Osteocyte (in vitro differentiated cells): ENCODE measurements at regions not wholly inside any gene's neighbourhood (a gene's known extent, or its start where the extent isn't known, plus 50 kb on each side); places are given as distances from the start of the nearest gene placed in this dataset.

Experiments
- DNase-seq: peaks from one replicate; pipeline ENCODE4 v3.0.0; 2021; ENCODE audit warnings: mixed read lengths; ENCODE audit not compliant: unreplicated experiment; ENCODE audit errors: extremely low spot score
- H3K27ac Mint-ChIP-seq: one replicate; pipeline ENCODE4 v1.8.0; 2021; ENCODE audit warnings: mild to moderate bottlenecking, mixed read lengths; ENCODE audit not compliant: unreplicated experiment
- H3K27me3 Mint-ChIP-seq: one replicate; pipeline ENCODE4 v1.8.0; 2021; ENCODE audit warnings: mixed read lengths; ENCODE audit not compliant: unreplicated experiment
- H3K36me3 Mint-ChIP-seq: one replicate; pipeline ENCODE4 v1.8.0; 2021; ENCODE audit warnings: mixed read lengths; ENCODE audit not compliant: unreplicated experiment
- H3K4me1 Mint-ChIP-seq: one replicate; pipeline ENCODE4 v1.8.0; 2021; ENCODE audit warnings: mixed read lengths; ENCODE audit not compliant: unreplicated experiment
- H3K4me3 Mint-ChIP-seq: one replicate; pipeline ENCODE4 v1.8.0; 2021; ENCODE audit warnings: mild to moderate bottlenecking, moderate library complexity, mixed read lengths; ENCODE audit not compliant: unreplicated experiment
- H3K9me3 Mint-ChIP-seq: one replicate; pipeline ENCODE4 v1.8.0; 2021; ENCODE audit warnings: mixed read lengths; ENCODE audit not compliant: unreplicated experiment
- CTCF ChIP-seq: fragments of 200-600 bp; sonication (generic); IDR thresholded peaks from 2 replicates; pipeline ENCODE4 v1.5.0; 2021; ENCODE audit warnings: antibody characterized with exemption, mild to moderate bottlenecking, moderate library complexity

DNA sequence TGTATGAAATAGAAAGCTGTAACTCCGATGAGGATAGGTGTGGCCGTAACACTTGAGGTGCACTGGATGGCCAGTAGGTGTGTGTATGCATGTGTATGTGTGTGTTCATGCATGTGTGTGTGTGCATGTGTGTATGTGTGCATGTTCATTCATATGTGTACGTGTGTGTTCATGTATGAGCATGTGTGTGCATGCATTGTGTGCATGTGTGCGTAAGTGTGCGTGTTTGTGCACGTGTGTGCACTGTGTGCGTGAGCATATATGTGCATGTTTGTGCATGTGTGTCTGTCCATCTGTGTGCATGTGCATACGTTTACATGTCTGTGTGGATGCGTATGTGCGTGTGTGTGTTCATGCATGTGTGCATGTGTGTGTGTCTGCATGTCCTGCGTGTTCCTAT is 145.5 kb downstream of the C16orf95 start:
- no peaks in the 10 kb centered on the region for H3K36me3 Mint-ChIP-seq
- H3K4me1 Mint-ChIP-seq: peaks cover 11% of the 10 kb centered on the region
- H3K4me3 Mint-ChIP-seq: no peak overlapping the region
- H3K9me3 Mint-ChIP-seq: no peaks in the 10 kb centered on the region
- no peak for TF ChIP-seq CTCF
- no peak overlapping the region for H3K27ac Mint-ChIP-seq
- no peak for DNase-seq
- H3K27me3 Mint-ChIP-seq: no peaks in the 10 kb centered on the region

DNA sequence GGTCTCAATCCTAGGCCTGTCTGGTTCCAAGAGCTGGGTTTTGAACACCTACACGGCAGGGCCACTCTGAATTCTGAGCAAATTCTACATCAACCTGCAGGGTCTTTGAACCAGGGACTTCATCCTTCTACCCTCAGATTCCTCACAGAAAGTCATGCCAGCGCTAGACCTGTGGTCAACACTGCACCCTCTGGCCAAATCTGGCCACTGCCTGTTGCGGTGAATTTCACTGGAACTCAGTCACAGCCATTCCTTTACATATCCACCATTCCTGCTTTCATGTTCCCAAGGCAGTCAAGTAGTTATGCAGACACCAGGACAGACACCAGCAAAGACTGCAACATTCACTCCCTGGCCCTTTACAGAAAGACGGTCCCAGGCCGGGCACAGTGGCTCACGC is 144.6 kb downstream of the C16orf95 start:
- no peak for DNase-seq
- peak; percentile 35 for TF ChIP-seq CTCF
- no peak overlapping the region for H3K27ac Mint-ChIP-seq
- H3K4me1 Mint-ChIP-seq: peaks cover 16% of the 10 kb centered on the region
- H3K36me3 Mint-ChIP-seq: no peaks in the 10 kb centered on the region
- H3K9me3 Mint-ChIP-seq: no peaks in the 10 kb centered on the region
- H3K4me3 Mint-ChIP-seq: no peak overlapping the region
- no peaks in the 10 kb centered on the region for H3K27me3 Mint-ChIP-seq

DNA sequence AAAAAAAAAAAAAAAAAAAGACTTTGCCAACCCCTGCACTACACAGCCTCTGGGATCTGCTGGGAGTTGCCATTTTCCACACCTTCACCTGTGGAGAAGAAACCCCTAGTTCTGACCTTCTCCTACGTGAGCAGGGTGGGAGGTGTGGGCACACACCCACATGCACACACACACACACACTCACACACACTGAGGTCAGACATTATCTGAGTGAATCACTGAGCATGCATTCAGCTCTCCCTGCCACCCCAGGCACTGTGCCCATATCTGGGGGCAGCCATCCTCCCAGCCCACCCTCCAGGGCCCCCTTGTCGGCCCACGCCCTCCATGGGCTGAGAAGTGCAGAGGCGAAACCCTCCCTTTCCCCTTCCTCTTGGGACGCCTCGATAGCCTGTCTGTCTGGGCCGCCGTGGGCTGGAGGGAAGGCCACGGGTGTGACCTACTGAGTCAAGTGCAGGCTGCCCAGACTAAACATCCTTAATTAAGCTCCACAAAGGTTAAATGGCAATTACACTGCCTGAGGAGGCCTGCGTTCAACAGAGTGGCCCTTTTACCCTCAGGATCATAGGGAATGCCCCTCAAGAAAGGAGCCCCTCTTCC is 143.8 kb downstream of the C16orf95 start:
- Mint-ChIP-seq H3K9me3 (no peaks in the 10 kb centered on the region), H3K27me3 (no peaks in the 10 kb centered on the region), H3K27ac (no peak overlapping the region), H3K36me3 (no peaks in the 10 kb centered on the region), H3K4me1 (peaks cover 23% of the 10 kb centered on the region), H3K4me3 (no peak overlapping the region)
- no peak for TF ChIP-seq CTCF
- DNase-seq: no peak

GRCh38 chr16:87174061-87174460 is 143.1 kb downstream of the C16orf95 start:
- no peak overlapping the region for H3K4me3 Mint-ChIP-seq
- H3K9me3 Mint-ChIP-seq: no peaks in the 10 kb centered on the region
- DNase-seq: no peak
- no peak for TF ChIP-seq CTCF
- H3K36me3 Mint-ChIP-seq: no peaks in the 10 kb centered on the region
- no peak overlapping the region for H3K27ac Mint-ChIP-seq
- no peaks in the 10 kb centered on the region for H3K27me3 Mint-ChIP-seq
- H3K4me1 Mint-ChIP-seq: peaks cover 29% of the 10 kb centered on the region

DNA sequence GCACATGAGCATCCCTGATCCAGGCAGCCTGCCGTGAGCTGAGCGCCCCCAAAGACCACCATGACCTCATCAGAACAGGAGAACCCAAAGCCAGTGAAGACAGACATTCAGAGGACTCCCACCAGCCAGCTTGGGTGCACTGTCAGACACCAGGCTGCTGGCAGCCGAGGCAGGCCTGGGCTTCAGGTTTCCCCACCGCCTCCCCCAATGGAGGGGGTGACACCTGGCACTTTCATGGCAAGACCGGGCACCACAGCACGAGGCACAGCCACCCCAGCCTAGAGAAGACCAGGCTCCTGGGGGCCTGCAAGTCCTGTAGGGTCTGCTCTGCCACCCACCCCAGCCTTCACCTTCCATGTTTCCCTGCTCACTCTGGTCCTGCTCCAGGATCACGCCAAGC is 140.5 kb downstream of the C16orf95 start:
- H3K4me1 Mint-ChIP-seq: peaks cover 42% of the 10 kb centered on the region
- TF ChIP-seq CTCF: no peak
- no peak for DNase-seq
- H3K27me3 Mint-ChIP-seq: no peaks in the 10 kb centered on the region
- H3K9me3 Mint-ChIP-seq: no peaks in the 10 kb centered on the region
- H3K4me3 Mint-ChIP-seq: no peak overlapping the region
- no peaks in the 10 kb centered on the region for H3K36me3 Mint-ChIP-seq
- no peak overlapping the region for H3K27ac Mint-ChIP-seq
